ENCODE measurements at regions not wholly inside any gene's neighbourhood (a gene's known extent, or its start where the extent isn't known, plus 50 kb on each side); places are given as distances from the start of the nearest gene placed in this dataset.

DNA sequence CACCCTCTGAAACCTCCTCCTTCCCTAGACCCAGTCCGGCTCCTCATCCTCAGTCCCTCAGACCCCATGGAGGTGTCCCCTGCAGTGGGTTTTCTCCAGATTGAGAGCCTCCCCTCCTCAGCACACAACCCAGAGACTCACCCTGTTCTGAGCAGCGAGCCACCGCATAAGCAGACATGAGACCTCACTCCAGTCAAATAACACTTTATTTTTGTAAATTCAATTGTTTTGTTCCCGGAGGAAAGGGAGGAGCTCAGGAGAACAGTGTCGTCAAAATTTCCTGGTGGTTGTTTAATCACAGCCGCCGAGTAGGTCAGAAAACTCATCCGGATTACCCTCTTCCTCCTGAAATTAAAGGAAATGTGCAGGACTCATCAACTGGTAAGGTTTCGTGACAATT, 57.5 kb downstream of the ERICH4 start:
- no CpG with 5 or more reads among the region's 9 CpGs for WGBS, 2 experiments (ENCODE audit: extremely low coverage in 2 of 2, insufficient read length in 1 of 2)
- Histone ChIP-seq H3K9ac (ENCODE audit: low read depth, low read length) (no peak overlapping the region), H3K4me2 (ENCODE audit: low read depth, low read length) (no peak overlapping the region), H3K27ac (ENCODE audit: insufficient read depth, low read length) (no peak overlapping the region), H2BK15ac (ENCODE audit: low read depth, low read length) (no peak overlapping the region), H3K27me3 (ENCODE audit: control insufficient read depth, insufficient read depth, low read length) (no peaks in the 10 kb centered on the region), H2AK5ac (ENCODE audit: low read depth, low read length) (no peak overlapping the region), H3K4ac (ENCODE audit: low read depth, low read length) (no peak overlapping the region), H3K14ac (replicated peaks; ENCODE audit: low read depth, low read length) (no peak overlapping the region), H3K4me3 (ENCODE audit: insufficient read depth, low read depth, low read length) (no peak overlapping the region), H2BK20ac (ENCODE audit: low read depth, low read length) (no peak overlapping the region), H4K8ac (ENCODE audit: low read depth in 2 of 2, low read length in 2 of 2) (no peak overlapping the region), H4K20me1 (ENCODE audit: insufficient read depth, low read length) (no peaks in the 10 kb centered on the region), H3K18ac (ENCODE audit: low read depth, low read length) (no peak overlapping the region), H3K36me3 (ENCODE audit: control insufficient read depth, insufficient read depth, low read length) (no peaks in the 10 kb centered on the region), H4K5ac (ENCODE audit: low read depth, low read length) (no peak overlapping the region), H2AK9ac (replicated peaks; ENCODE audit: low read depth, low read length, poor library complexity) (no peak overlapping the region), H3K56ac (ENCODE audit: extremely low read depth, insufficient read depth, low read length) (no peak overlapping the region), H3K79me1 (ENCODE audit: low read depth in 1 of 2, low read length in 2 of 2) (no peaks in the 10 kb centered on the region), H3K4me1 (ENCODE audit: control insufficient read depth, insufficient read depth, low read length) (no peaks in the 10 kb centered on the region), H4K91ac (ENCODE audit: insufficient read depth, low read depth, low read length) (no peak overlapping the region), H2BK5ac (ENCODE audit: low read depth, low read length, poor library complexity, severe bottlenecking) (no peak overlapping the region), H3K9me3 (ENCODE audit: control insufficient read depth, insufficient read depth, low read length) (no peaks in the 10 kb centered on the region), H3K23ac (ENCODE audit: low read depth, low read length) (no peak overlapping the region), H2BK120ac (ENCODE audit: low read depth, low read length) (no peak overlapping the region), H3K9me1 (ENCODE audit: insufficient read depth, low read length) (no peaks in the 10 kb centered on the region), H2AFZ (replicated peaks; ENCODE audit: low read length, poor library complexity) (no peak overlapping the region)
- dilution Hi-C loops (cut with HindIII; ENCODE audit: low sequenced_read_pairs, unreplicated experiment) = no loop called here
- BruUV-seq (replicated peaks) = no TSS peak
- ATAC-seq (ENCODE audit: low read depth) (no peak), DNase-seq (no peak)
- TF ChIP-seq MXI1 (IDR thresholded peaks at IDR 0.05; ENCODE audit: borderline replicate concordance, low read depth, low read length) (no peak), RAD21 (IDR thresholded peaks at IDR 0.05; ENCODE audit: low read length) (no peak), FOS (IDR thresholded peaks at IDR 0.05; ENCODE audit: low read depth, low read length) (no peak), NFE2L2 (IDR thresholded peaks at IDR 0.05; ENCODE audit: low read depth, low read length) (no peak), MAZ (IDR thresholded peaks at IDR 0.05; ENCODE audit: borderline replicate concordance, low read depth, low read length) (no peak), RFX5 (IDR thresholded peaks at IDR 0.05; ENCODE audit: low read depth, low read length) (no peak), CEBPB (IDR thresholded peaks at IDR 0.05; ENCODE audit: low read depth, low read length) (no peak), RCOR1 (IDR thresholded peaks at IDR 0.05; ENCODE audit: insufficient replicate concordance, low read length) (no peak), BHLHE40 (IDR thresholded peaks at IDR 0.05; ENCODE audit: low read depth, low read length) (no peak)
- TF ChIP-seq, protein P1, sequence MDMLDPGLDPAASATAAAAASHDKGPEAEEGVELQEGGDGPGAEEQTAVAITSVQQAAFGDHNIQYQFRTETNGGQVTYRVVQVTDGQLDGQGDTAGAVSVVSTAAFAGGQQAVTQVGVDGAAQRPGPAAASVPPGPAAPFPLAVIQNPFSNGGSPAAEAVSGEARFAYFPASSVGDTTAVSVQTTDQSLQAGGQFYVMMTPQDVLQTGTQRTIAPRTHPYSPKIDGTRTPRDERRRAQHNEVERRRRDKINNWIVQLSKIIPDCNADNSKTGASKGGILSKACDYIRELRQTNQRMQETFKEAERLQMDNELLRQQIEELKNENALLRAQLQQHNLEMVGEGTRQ (IDR thresholded peaks at IDR 0.05; ENCODE audit: low read depth, low read length) = no peak
- POLR2A ChIA-PET (ENCODE audit: unreplicated experiment) = no interaction called here
- CTCF ChIA-PET = no interaction called here
- intact Hi-C loops (cut with micrococcal nuclease) = no loop called here
- in situ Hi-C loops (cut with MboI; ENCODE audit: low sequenced_read_pairs) = no loop called here
